Gastrocnemius medialis (tissue), 4 donors: ENCODE measurements at regions not wholly inside any gene's neighbourhood (a gene's known extent, or its start where the extent isn't known, plus 50 kb on each side); places are given as distances from the start of the nearest gene placed in this dataset.
"Not testable (repeated sequence)": the region's sequence is repeated elsewhere in the genome, so short reads cannot be mapped to it uniquely, and the experiment has no call there.

Experiments used
- ATAC-seq, 2 donors: fragments of 150-250 bp; one replicate each; pipeline ENCODE4 v1.9.1; 2016
- DNase-seq, 2 donors: peaks; one replicate each; pipeline ENCODE4 v3.0.0-alpha.2; 2019
- H3K27ac ChIP-seq, 4 donors: fragments of 200-600 bp; sonication (generic); 1 replicate in 1 of 4; 2 replicates in 3 of 4; pipeline ENCODE4 v1.5.1; 2016 to 2018; ENCODE audit warnings: mild to moderate bottlenecking in 2 of 4, moderate library complexity in 1 of 4
- H3K27me3 ChIP-seq, 3 donors: fragments of 200-600 bp; sonication (generic) in 2 of 3; 1 replicate in 1 of 3; 2 replicates in 2 of 3; pipeline versions ENCODE4 v1.5.1 to v1.6.0; 2016 to 2019; ENCODE audit warnings: mild to moderate bottlenecking in 1 of 3, moderate library complexity in 1 of 3
- H3K36me3 ChIP-seq, 2 donors: fragments of 200-600 bp; sonication (generic) in 1 of 2; one replicate each; pipeline ENCODE4 v1.5.1; 2017 to 2018
- H3K4me1 ChIP-seq, 2 donors: fragments of 200-600 bp; sonication (generic) in 1 of 2; one replicate each; pipeline ENCODE4 v1.5.1; 2016 to 2017; ENCODE audit warnings: mild to moderate bottlenecking in 2 of 2
- H3K4me3 ChIP-seq, 4 donors: fragments of 200-600 bp; sonication (generic) in 3 of 4; 1 replicate in 1 of 4; 2 replicates in 3 of 4; pipeline ENCODE4 v1.5.1; 2016 to 2019; ENCODE audit warnings: mild to moderate bottlenecking in 2 of 4
- H3K9me3 ChIP-seq, 3 donors: fragments of 200-600 bp; sonication (generic) in 2 of 3; 1 replicate in 1 of 3; 2 replicates in 2 of 3; pipeline ENCODE4 v1.5.1; 2016 to 2019
- CTCF ChIP-seq, 5 experiments: fragments of 450-650 bp in 3 of 5; fragments of 200-600 bp in 2 of 5; sonication (generic) in 2 of 5; IDR thresholded peaks in 4 of 5; conservative IDR thresholded peaks in 1 of 5; 1 replicate in 4 of 5; 2 replicates in 1 of 5; pipeline ENCODE4 v1.5.1; 2016 to 2019; ENCODE audit warnings: antibody characterized with exemption in 5 of 5, mild to moderate bottlenecking in 3 of 5, moderate library complexity in 3 of 5
- POLR2A ChIP-seq, 2 donors: fragments of 450-650 bp; IDR thresholded peaks; one replicate each; pipeline ENCODE4 v1.6.1; 2017; ENCODE audit warnings: antibody characterized with exemption in 2 of 2, mild to moderate bottlenecking in 2 of 2, moderate library complexity in 2 of 2
- in situ Hi-C, 4 donors: fragments of 200-750 bp; cut with MboI; loops; one replicate each; pipeline versions ENCODE4 v1.15.0 to v1.8.0; 2017; ENCODE audit warnings: low sequenced_read_pairs in 4 of 4
- intact Hi-C: fragments of 100-400 bp; cut with DNase I; formaldehyde crosslinking; loops from one replicate; pipeline ENCODE4 v1.15.1; 2023; ENCODE audit warnings: low total_unique reads

- no peak overlapping the region for H3K4me3 ChIP-seq
- intact Hi-C loops, result no loop called here
- no peaks in the 10 kb centered on the region for H3K9me3 ChIP-seq
- no peak for ATAC-seq
- no peaks in the 10 kb centered on the region for H3K4me1 ChIP-seq
- in situ Hi-C loops, result no loop called here
- DNase-seq, result no peak
- TF ChIP-seq CTCF (IDR thresholded peaks at IDR 0.05 in 4 of 5, conservative IDR thresholded peaks at IDR 0.05 in 1 of 5) (no peak), POLR2A (IDR thresholded peaks at IDR 0.05) (no peak)
- H3K27ac ChIP-seq, result no peak overlapping the region
- no peaks in the 10 kb centered on the region for H3K36me3 ChIP-seq
- H3K27me3 ChIP-seq, result peaks cover 0 to 3% (median 0%) of the 10 kb centered on the region in 3 donors
These were observed 639.8 kb downstream of the TMEM121 start for GRCh38 chr14:106166232-106166631.

- no peak for DNase-seq
- TF ChIP-seq POLR2A (IDR thresholded peaks at IDR 0.05) (no peak), CTCF (IDR thresholded peaks at IDR 0.05 in 4 of 5, conservative IDR thresholded peaks at IDR 0.05 in 1 of 5) (no peak)
- no peak overlapping the region for H3K4me3 ChIP-seq
- H3K27ac ChIP-seq, result no peak overlapping the region
- in situ Hi-C loops, result no loop called here
- H3K27me3 ChIP-seq, result peaks cover 0 to 3% (median 0%) of the 10 kb centered on the region in 3 donors
- no peaks in the 10 kb centered on the region for H3K9me3 ChIP-seq
- intact Hi-C loops, result no loop called here
- no peak for ATAC-seq
- no peaks in the 10 kb centered on the region for H3K4me1 ChIP-seq
- no peaks in the 10 kb centered on the region for H3K36me3 ChIP-seq
These were observed 640.3 kb downstream of the TMEM121 start for GRCh38 chr14:106166650-106167204.

GRCh38 chr14:106170163-106170658 is 643.8 kb downstream of the TMEM121 start:
- H3K27me3 ChIP-seq, H3K36me3 ChIP-seq, H3K27ac ChIP-seq, ATAC-seq, in situ Hi-C loops, H3K4me3 ChIP-seq, H3K9me3 ChIP-seq, DNase-seq, intact Hi-C loops, H3K4me1 ChIP-seq: not testable (repeated sequence)

GRCh38 chr14:106174206-106174605 is 647.8 kb downstream of the TMEM121 start:
- no peaks in the 10 kb centered on the region for H3K27me3 ChIP-seq
- no peaks in the 10 kb centered on the region for H3K9me3 ChIP-seq
- H3K4me1 ChIP-seq, result no peaks in the 10 kb centered on the region
- in situ Hi-C loops (no loop called here), intact Hi-C loops (no loop called here)
- no peak for DNase-seq
- H3K36me3 ChIP-seq, result no peaks in the 10 kb centered on the region
- TF ChIP-seq CTCF (IDR thresholded peaks at IDR 0.05 in 4 of 5, conservative IDR thresholded peaks at IDR 0.05 in 1 of 5) (no peak), POLR2A (IDR thresholded peaks at IDR 0.05) (no peak)
- H3K4me3 ChIP-seq, result no peak overlapping the region
- H3K27ac ChIP-seq, result no peak overlapping the region
- no peak for ATAC-seq

- DNase-seq, H3K4me1 ChIP-seq, H3K9me3 ChIP-seq, in situ Hi-C loops, intact Hi-C loops, H3K36me3 ChIP-seq, H3K4me3 ChIP-seq, ATAC-seq, H3K27ac ChIP-seq, H3K27me3 ChIP-seq: not testable (repeated sequence)
These were observed 651.2 kb downstream of the TMEM121 start for GRCh38 chr14:106177266-106178246.
